Ascending aorta (tissue), 2 donors: ENCODE measurements at regions not wholly inside any gene's neighbourhood (a gene's known extent, or its start where the extent isn't known, plus 50 kb on each side); places are given as distances from the start of the nearest gene placed in this dataset.

Experiments used
- DNase-seq, 2 donors: peaks; one replicate each; pipeline ENCODE4 v3.0.0-alpha.2; 2019; ENCODE audit warnings: low spot score in 2 of 2
- H3K27ac ChIP-seq, 2 donors: fragments of 200-600 bp; sonication (generic); one replicate each; pipeline ENCODE4 v1.5.1; 2016 to 2017; ENCODE audit warnings: mild to moderate bottlenecking in 1 of 2
- H3K27me3 ChIP-seq: fragments of 200-600 bp; sonication (generic); one replicate; pipeline ENCODE4 v1.5.1; 2017
- H3K36me3 ChIP-seq, 2 donors: fragments of 200-600 bp; sonication (generic); one replicate each; pipeline ENCODE4 v1.5.1; 2016
- H3K4me1 ChIP-seq, 2 donors: fragments of 200-600 bp; sonication (generic); one replicate each; pipeline ENCODE4 v1.5.1; 2016 to 2017; ENCODE audit warnings: mild to moderate bottlenecking in 1 of 2
- H3K4me3 ChIP-seq, 2 donors: fragments of 200-600 bp; sonication (generic); one replicate each; pipeline ENCODE4 v1.5.1; 2016 to 2017; ENCODE audit warnings: mild to moderate bottlenecking in 1 of 2
- H3K9me3 ChIP-seq, 2 donors: fragments of 200-600 bp; sonication (generic); one replicate each; pipeline ENCODE4 v1.5.1; 2016
- intact Hi-C: fragments of 100-400 bp; cut with DNase I; formaldehyde crosslinking; loops from one replicate; pipeline ENCODE4 v1.15.1; 2023
- TF ChIP-seq, protein P1 (sequence below), 3 experiments: fragments of 200-600 bp in 2 of 3; fragments of 450-650 bp in 1 of 3; sonication (generic) in 2 of 3; IDR thresholded peaks; one replicate each; pipeline ENCODE4 v1.5.1; 2016 to 2019; ENCODE audit warnings: antibody characterized with exemption in 3 of 3, mild to moderate bottlenecking in 1 of 3, moderate library complexity in 1 of 3

GRCh38 chr13:21946964-21947363 is 276.1 kb downstream of the FGF9 start:
- DNase-seq: no peak
- intact Hi-C loops: no loop called here
- H3K4me1 ChIP-seq: no peaks in the 10 kb centered on the region
- H3K9me3 ChIP-seq: peaks cover 0 to 6% of the 10 kb centered on the region in 2 donors
- H3K36me3 ChIP-seq: no peaks in the 10 kb centered on the region
- TF ChIP-seq, protein P1, sequence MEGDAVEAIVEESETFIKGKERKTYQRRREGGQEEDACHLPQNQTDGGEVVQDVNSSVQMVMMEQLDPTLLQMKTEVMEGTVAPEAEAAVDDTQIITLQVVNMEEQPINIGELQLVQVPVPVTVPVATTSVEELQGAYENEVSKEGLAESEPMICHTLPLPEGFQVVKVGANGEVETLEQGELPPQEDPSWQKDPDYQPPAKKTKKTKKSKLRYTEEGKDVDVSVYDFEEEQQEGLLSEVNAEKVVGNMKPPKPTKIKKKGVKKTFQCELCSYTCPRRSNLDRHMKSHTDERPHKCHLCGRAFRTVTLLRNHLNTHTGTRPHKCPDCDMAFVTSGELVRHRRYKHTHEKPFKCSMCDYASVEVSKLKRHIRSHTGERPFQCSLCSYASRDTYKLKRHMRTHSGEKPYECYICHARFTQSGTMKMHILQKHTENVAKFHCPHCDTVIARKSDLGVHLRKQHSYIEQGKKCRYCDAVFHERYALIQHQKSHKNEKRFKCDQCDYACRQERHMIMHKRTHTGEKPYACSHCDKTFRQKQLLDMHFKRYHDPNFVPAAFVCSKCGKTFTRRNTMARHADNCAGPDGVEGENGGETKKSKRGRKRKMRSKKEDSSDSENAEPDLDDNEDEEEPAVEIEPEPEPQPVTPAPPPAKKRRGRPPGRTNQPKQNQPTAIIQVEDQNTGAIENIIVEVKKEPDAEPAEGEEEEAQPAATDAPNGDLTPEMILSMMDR (IDR thresholded peaks at IDR 0.05): no peak
- no peak overlapping the region for H3K27ac ChIP-seq
- no peak overlapping the region for H3K4me3 ChIP-seq
- H3K27me3 ChIP-seq: no peaks in the 10 kb centered on the region

- no peak overlapping the region for H3K27ac ChIP-seq
- no peaks in the 10 kb centered on the region for H3K27me3 ChIP-seq
- H3K36me3 ChIP-seq: no peaks in the 10 kb centered on the region
- H3K4me1 ChIP-seq: no peaks in the 10 kb centered on the region
- TF ChIP-seq, protein P1 (IDR thresholded peaks at IDR 0.05): no peak
- H3K9me3 ChIP-seq: peaks cover 0 to 6% of the 10 kb centered on the region in 2 donors
- intact Hi-C loops: no loop called here
- no peak overlapping the region for H3K4me3 ChIP-seq
- no peak for DNase-seq
These were observed 278.0 kb downstream of the FGF9 start for GRCh38 chr13:21948769-21949474.

- no peak for DNase-seq
- Histone ChIP-seq H3K36me3 (no peaks in the 10 kb centered on the region), H3K4me1 (no peaks in the 10 kb centered on the region), H3K4me3 (no peak overlapping the region), H3K27me3 (no peaks in the 10 kb centered on the region), H3K27ac (no peak overlapping the region), H3K9me3 (peaks cover 0 to 6% of the 10 kb centered on the region in 2 donors)
- intact Hi-C loops: no loop called here
- TF ChIP-seq, protein P1 (IDR thresholded peaks at IDR 0.05): no peak
These were observed 279.1 kb downstream of the FGF9 start for GRCh38 chr13:21949818-21950429.

DNA sequence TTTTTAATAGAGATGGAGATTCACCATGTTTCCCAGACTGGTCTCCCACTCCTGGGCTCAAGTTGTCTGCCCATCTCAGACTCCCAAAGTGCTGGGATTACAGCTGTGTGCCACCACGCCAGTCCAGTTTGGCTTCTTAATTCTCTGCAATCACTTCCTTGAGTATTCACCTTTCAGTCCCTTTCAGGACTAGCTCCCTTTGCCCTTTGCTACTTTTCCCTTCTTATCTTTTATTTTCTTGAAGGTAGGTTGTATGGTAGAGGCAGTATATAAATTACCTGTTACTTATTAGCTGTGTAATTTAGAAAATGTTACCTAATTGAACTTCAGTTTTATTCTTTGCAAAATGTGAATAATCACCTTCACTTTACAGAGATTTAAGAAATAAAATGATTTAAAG is 285.8 kb downstream of the FGF9 start:
- no peaks in the 10 kb centered on the region for H3K27me3 ChIP-seq
- no peak overlapping the region for H3K27ac ChIP-seq
- no peak overlapping the region for H3K4me3 ChIP-seq
- TF ChIP-seq, protein P1 (IDR thresholded peaks at IDR 0.05): no peak
- H3K4me1 ChIP-seq: no peaks in the 10 kb centered on the region
- no peaks in the 10 kb centered on the region for H3K9me3 ChIP-seq
- intact Hi-C loops: no loop called here
- no peaks in the 10 kb centered on the region for H3K36me3 ChIP-seq
- DNase-seq: no peak

GRCh38 chr13:21957833-21958232 is 287.0 kb downstream of the FGF9 start:
- TF ChIP-seq, protein P1 (IDR thresholded peaks at IDR 0.05): no peak
- no peak overlapping the region for H3K4me3 ChIP-seq
- H3K36me3 ChIP-seq: no peaks in the 10 kb centered on the region
- no peaks in the 10 kb centered on the region for H3K27me3 ChIP-seq
- H3K4me1 ChIP-seq: no peaks in the 10 kb centered on the region
- peaks cover 0 to 5% of the 10 kb centered on the region in 2 donors for H3K9me3 ChIP-seq
- DNase-seq: no peak
- H3K27ac ChIP-seq: no peak overlapping the region
- intact Hi-C loops: no loop called here
